ENCODE measurements at regions not wholly inside any gene's neighbourhood (a gene's known extent, or its start where the extent isn't known, plus 50 kb on each side); places are given as distances from the start of the nearest gene placed in this dataset.

- BruUV-seq (replicated peaks) = no TSS peak
- H3K4me1 Mint-ChIP-seq (ENCODE audit: low read depth, unreplicated experiment) = no peaks in the 10 kb centered on the region
- no peak overlapping the region for H3K4me3 Mint-ChIP-seq (ENCODE audit: low read depth, unreplicated experiment)
- CTCF ChIA-PET = no interaction called here
- peaks cover 8% of the 10 kb centered on the region for H3K27me3 Mint-ChIP-seq (ENCODE audit: unreplicated experiment)
- no peaks in the 10 kb centered on the region for H3K9me3 Mint-ChIP-seq (ENCODE audit: low read depth, unreplicated experiment)
- no peak overlapping the region for H3K27ac Mint-ChIP-seq (ENCODE audit: unreplicated experiment)
- intact Hi-C loops (cut with micrococcal nuclease; ENCODE audit: unreplicated experiment) = no loop called here
- no peak for DNase-seq
- H3K36me3 Mint-ChIP-seq (ENCODE audit: insufficient read depth, unreplicated experiment) = no peaks in the 10 kb centered on the region
- TF ChIP-seq, protein P1, sequence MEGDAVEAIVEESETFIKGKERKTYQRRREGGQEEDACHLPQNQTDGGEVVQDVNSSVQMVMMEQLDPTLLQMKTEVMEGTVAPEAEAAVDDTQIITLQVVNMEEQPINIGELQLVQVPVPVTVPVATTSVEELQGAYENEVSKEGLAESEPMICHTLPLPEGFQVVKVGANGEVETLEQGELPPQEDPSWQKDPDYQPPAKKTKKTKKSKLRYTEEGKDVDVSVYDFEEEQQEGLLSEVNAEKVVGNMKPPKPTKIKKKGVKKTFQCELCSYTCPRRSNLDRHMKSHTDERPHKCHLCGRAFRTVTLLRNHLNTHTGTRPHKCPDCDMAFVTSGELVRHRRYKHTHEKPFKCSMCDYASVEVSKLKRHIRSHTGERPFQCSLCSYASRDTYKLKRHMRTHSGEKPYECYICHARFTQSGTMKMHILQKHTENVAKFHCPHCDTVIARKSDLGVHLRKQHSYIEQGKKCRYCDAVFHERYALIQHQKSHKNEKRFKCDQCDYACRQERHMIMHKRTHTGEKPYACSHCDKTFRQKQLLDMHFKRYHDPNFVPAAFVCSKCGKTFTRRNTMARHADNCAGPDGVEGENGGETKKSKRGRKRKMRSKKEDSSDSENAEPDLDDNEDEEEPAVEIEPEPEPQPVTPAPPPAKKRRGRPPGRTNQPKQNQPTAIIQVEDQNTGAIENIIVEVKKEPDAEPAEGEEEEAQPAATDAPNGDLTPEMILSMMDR (IDR thresholded peaks at IDR 0.05; ENCODE audit: unreplicated experiment) = no peak
Observed at GRCh38 chr12:125685915-125686314, 620.7 kb downstream of the AACS start.

- no peaks in the 10 kb centered on the region for H3K27me3 Mint-ChIP-seq (ENCODE audit: unreplicated experiment)
- CTCF ChIA-PET = no interaction called here
- H3K36me3 Mint-ChIP-seq (ENCODE audit: insufficient read depth, unreplicated experiment) = no peaks in the 10 kb centered on the region
- intact Hi-C loops (cut with micrococcal nuclease; ENCODE audit: unreplicated experiment) = no loop called here
- TF ChIP-seq, protein P1 (IDR thresholded peaks at IDR 0.05; ENCODE audit: unreplicated experiment) = no peak
- no peaks in the 10 kb centered on the region for H3K9me3 Mint-ChIP-seq (ENCODE audit: low read depth, unreplicated experiment)
- no TSS peak for BruUV-seq (replicated peaks)
- no peak overlapping the region for H3K4me3 Mint-ChIP-seq (ENCODE audit: low read depth, unreplicated experiment)
- no peak overlapping the region for H3K27ac Mint-ChIP-seq (ENCODE audit: unreplicated experiment)
- DNase-seq = no peak
- H3K4me1 Mint-ChIP-seq (ENCODE audit: low read depth, unreplicated experiment) = no peaks in the 10 kb centered on the region
Observed at GRCh38 chr12:125687403-125687802, 622.2 kb downstream of the AACS start.

GRCh38 chr12:125687820-125688219 lies 622.6 kb downstream of the AACS start:
- H3K36me3 Mint-ChIP-seq (ENCODE audit: insufficient read depth, unreplicated experiment) = no peaks in the 10 kb centered on the region
- intact Hi-C loops (cut with micrococcal nuclease; ENCODE audit: unreplicated experiment) = no loop called here

DNA sequence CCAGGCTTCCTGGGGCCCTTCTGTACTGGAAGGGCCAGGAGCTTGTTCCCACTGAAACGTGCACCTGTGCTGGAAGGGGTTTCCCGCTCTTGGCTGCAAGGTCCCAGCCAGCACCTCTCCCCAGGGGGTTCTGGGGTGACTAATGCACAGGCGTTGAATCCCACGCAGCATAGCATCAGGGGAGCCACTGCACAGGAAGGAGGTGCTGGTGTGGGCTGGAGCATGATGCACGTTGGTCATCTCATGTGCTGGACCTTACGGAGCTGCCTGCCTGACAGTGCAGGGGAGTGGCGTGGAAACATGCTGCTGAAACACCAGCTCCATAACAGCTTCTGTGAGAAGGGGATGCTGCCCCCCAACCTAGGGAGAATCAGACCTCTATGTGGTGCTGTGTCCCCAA lies 623.0 kb downstream of the AACS start:
- no peaks in the 10 kb centered on the region for H3K27me3 Mint-ChIP-seq (ENCODE audit: unreplicated experiment)
- CTCF ChIA-PET = no interaction called here
- DNase-seq = no peak
- H3K4me3 Mint-ChIP-seq (ENCODE audit: low read depth, unreplicated experiment) = no peak overlapping the region
- no TSS peak for BruUV-seq (replicated peaks)
- no peaks in the 10 kb centered on the region for H3K9me3 Mint-ChIP-seq (ENCODE audit: low read depth, unreplicated experiment)
- no peak overlapping the region for H3K27ac Mint-ChIP-seq (ENCODE audit: unreplicated experiment)
- no peaks in the 10 kb centered on the region for H3K36me3 Mint-ChIP-seq (ENCODE audit: insufficient read depth, unreplicated experiment)
- intact Hi-C loops (cut with micrococcal nuclease; ENCODE audit: unreplicated experiment) = no loop called here
- H3K4me1 Mint-ChIP-seq (ENCODE audit: low read depth, unreplicated experiment) = no peaks in the 10 kb centered on the region
- TF ChIP-seq, protein P1 (IDR thresholded peaks at IDR 0.05; ENCODE audit: unreplicated experiment) = no peak

More at GRCh38 chr12:125687820-125688219, 622.6 kb downstream of the AACS start:
- no peak overlapping the region for H3K4me3 Mint-ChIP-seq (ENCODE audit: low read depth, unreplicated experiment)
- CTCF ChIA-PET = no interaction called here
- H3K27ac Mint-ChIP-seq (ENCODE audit: unreplicated experiment) = no peak overlapping the region
- no peaks in the 10 kb centered on the region for H3K27me3 Mint-ChIP-seq (ENCODE audit: unreplicated experiment)
- TF ChIP-seq, protein P1 (IDR thresholded peaks at IDR 0.05; ENCODE audit: unreplicated experiment) = no peak
- H3K9me3 Mint-ChIP-seq (ENCODE audit: low read depth, unreplicated experiment) = no peaks in the 10 kb centered on the region
- no peaks in the 10 kb centered on the region for H3K4me1 Mint-ChIP-seq (ENCODE audit: low read depth, unreplicated experiment)
- no peak for DNase-seq
- BruUV-seq (replicated peaks) = no TSS peak
